GM11168 (cell line): ENCODE measurements at regions not wholly inside any gene's neighbourhood (a gene's known extent, or its start where the extent isn't known, plus 50 kb on each side); places are given as distances from the start of the nearest gene placed in this dataset.

Experiments
- in situ Hi-C: fragments of 300-500 bp; cut with MboI; formaldehyde crosslinking; loops from one replicate; pipeline ENCODE4 v1.12.0; 2022; ENCODE audit warnings: low sequenced_read_pairs; ENCODE audit not compliant: unreplicated experiment

DNA sequence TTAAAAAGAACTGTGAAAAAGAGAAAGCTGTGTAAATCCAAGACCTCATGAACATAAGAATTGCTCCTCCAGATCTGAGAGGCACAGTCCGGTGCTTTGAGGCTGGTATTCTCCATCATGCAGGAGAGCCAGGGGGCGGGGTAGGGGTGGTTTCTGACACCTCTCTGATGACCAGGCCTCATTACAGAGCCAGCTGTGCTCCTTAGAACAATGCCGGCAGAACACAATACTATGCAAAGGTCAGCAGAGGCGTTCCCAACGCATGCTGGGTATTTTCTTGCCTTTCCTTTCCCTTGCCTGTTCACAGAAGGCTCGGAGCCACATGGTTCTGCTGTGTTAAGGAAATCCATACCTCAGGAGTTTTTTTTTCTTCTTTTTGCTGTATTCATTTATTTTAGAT is 91.2 kb upstream of the SOD3 start:
- in situ Hi-C loops = no loop called here

GRCh38 chr4:24705016-24705753 is 90.2 kb upstream of the SOD3 start:
- in situ Hi-C loops = no loop called here

- in situ Hi-C loops = no loop called here
Measured at GRCh38 chr4:24713604-24714003, 81.8 kb upstream of the SOD3 start.

- in situ Hi-C loops = no loop called here
Measured at GRCh38 chr4:24719615-24720014, 75.8 kb upstream of the SOD3 start.

DNA sequence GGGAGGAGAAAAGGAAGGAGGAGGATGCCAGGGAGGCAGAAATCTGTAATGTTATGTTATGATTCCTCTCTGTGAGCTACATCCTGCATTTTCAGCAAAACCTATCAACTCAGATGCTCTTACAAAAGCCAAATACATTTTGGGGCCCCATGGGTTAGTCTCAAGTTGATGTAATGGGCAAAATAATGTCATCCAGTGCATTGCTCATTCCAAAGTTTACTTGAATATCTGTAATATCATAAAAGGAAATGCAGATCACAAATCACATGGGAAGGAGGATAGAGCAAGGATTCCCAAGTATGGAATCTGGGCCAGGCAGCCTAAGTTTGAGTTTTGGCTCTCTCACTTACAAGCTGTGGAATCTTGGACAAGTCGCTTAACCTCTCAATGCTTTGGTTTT is 74.9 kb upstream of the SOD3 start:
- in situ Hi-C loops = no loop called here

DNA sequence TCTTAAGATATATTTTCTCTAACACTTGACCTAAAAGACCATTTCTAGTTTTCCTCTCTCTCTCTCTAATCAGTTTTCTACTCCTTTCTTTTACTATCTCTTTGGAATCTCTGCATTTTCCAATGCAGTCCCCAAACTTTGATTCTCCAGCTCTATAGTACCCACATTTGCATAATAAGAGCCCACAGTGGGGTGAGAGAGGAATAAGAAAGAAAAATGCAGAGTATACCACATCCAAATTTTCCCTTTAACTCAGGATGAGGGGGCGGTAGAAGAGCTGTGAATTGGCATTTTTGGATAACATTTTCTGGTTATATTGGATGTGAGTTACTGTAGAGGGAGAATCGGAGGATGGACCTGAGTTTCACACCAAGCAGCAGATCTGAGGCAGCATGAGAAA is 74.4 kb upstream of the SOD3 start:
- in situ Hi-C loops = no loop called here

- in situ Hi-C loops = no loop called here
Measured at GRCh38 chr4:24722026-24722568, 73.3 kb upstream of the SOD3 start.

GRCh38 chr4:24727390-24728224 is 67.8 kb upstream of the SOD3 start:
- in situ Hi-C loops = no loop called here

DNA sequence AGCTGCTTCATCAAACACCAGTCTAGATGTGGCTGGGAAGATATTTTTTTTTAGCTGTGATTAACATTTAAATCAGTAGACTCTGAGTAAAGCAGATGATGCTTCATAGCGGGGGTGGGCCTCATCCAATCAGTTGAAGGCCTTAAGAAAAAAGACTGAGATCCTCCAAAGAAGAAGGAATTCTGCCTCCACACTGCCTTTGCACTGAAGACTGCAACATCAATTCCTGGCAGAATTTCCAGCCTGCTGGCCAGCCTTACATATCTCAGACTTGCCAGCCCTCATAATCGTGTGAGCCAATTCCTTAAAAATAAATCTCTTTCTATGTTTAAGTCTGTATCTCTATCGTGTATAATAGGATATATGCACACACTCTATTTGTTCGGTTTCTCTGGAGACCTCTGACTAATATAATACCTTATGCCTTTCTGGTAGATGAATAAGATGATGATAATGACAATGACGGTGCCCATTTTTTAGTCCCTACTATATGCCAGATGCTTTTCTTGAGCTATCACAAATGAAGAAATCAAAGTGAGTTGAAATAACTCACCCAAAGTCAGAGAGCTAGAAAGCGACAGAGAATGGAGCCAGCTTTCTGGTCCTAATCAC is 66.1 kb upstream of the SOD3 start:
- in situ Hi-C loops = no loop called here

DNA sequence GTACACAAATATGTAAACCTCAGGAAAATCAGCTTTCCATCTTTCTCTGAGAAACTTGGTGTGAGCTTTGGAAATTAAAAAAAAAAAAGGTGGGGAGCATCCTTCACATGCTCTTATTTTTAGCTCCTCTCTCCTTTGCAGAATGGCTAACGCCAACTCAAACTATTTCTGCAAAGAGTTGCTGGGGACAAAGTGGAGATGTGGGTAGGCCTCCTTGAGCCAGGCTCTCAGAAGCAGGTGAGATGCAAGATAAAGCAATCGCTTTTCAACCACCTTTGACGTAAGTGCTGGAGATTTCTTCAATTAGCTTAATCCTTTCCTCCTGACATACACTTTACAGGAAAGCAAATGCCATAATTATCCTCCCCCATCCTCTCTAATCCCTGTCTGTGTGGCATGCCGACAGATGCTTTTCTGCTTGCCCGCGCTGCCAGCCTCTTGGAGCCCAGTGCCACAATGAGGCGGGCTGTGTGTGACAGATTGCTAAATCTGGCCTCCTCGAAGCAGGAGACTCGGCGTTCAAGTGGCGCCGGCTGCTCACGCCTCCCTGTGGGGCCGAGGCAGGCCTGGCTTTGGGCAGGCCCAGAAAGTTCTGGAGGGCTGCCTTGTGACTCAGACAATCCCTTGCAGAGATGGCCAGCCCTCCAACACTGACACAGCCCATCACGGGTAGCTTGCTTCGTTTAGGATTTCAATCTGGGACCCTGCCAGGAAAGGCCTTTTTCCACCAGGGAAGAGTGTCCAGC is 64.9 kb upstream of the SOD3 start:
- in situ Hi-C loops = no loop called here

GRCh38 chr4:24731448-24731847 is 63.9 kb upstream of the SOD3 start:
- in situ Hi-C loops = no loop called here

DNA sequence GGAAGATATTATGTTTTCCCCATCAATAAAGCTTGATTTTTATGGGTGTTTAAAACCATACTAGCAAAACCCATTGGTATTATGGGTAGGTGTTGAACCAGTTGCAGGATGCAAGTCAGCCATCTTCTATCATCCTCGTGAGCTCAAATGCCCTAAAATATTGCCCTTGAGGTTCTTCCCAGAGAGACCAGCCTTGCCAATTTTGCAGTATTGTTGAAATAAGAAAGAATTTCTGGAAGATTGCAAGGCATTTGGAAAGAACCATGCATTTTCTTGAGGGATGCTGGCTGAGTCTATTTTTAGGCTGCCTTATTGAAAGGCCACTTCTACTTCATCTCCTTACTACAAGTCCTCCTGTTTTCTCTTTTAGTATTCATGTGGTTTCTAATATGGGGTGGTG is 60.9 kb upstream of the SOD3 start:
- in situ Hi-C loops = no loop called here

DNA sequence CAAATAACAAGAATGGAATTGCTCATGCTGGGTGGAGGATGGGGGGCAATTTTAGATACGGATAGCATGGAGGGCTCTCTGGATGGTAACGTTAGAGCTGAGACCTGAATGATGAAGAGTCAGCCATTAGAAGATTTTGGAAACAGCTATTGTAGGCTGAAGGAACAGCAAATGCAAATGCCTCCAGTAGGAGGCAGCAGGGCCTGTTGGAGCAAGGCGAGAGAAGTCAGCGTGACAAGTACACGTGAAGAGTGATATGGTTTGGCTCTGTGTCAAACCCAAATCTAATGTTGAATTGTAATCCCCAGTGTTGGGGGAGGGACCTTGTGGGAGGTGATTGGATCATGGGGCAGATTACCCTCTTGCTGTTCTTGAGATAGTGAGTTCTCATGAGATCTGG is 59.3 kb upstream of the SOD3 start:
- in situ Hi-C loops = no loop called here

DNA sequence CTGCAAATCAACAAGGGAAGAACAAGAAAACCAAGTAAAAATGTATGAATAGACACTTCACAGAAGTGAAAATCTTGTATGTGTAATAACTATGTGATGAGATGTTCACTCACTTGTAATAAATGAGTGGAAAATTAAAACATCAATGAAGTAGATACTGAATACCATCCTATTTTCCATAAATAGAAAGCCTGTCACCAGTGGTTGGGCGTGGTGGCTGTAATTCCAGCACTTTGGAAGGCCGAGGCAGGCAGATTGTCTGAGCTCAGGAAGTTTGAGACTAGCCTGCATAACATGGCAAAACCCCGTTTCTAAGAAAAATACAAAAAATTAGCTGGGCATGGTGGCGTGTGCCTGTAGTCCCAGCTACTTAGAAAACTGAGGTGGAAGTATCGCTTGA is 53.5 kb upstream of the SOD3 start:
- in situ Hi-C loops = no loop called here

DNA sequence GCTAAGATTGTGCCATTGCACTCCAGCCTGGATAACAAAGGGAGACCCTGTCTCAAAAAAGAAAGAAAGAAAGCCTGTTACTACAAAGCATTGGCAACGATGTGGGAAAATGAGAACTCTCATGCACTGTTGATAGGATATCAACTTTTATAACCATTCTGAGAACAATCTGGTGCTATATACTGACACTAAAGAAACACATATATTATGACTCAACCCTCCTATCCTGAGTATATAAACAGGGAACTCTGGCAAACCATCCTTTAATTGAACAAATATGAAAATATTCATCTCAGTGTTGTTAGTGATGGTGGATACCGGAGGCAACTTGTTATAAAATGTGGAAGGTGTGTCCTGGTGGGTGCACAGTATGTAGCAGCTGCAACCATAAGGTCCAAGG is 53.0 kb upstream of the SOD3 start:
- in situ Hi-C loops = no loop called here

DNA sequence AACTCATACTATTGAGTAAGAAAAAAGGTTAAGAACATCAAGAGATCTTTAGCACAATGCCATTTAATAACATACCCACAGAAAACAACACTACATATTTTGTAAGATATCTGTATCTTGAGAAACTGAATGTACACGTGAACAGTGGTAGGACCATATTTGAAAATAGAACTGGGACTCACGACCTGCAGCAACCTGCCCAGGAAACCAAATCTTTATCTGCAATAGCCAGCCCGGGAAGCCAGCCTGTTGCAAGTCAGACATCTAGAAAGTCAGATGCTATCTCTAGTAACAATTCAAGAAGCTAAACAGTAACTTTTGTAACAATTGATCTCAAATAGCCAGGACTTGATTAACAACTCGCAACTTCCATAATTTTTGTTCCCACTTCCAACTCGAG is 52.6 kb upstream of the SOD3 start:
- in situ Hi-C loops = no loop called here

- in situ Hi-C loops = no loop called here
Measured at GRCh38 chr4:24743206-24743605, 52.2 kb upstream of the SOD3 start.

- in situ Hi-C loops = no loop called here
Measured at GRCh38 chr4:24743927-24744326, 51.4 kb upstream of the SOD3 start.

GRCh38 chr4:24745172-24745895 is 50.0 kb upstream of the SOD3 start:
- in situ Hi-C loops = no loop called here
